Upper lobe of right lung (tissue), 1 donor: ENCODE measurements at regions not wholly inside any gene's neighbourhood (a gene's known extent, or its start where the extent isn't known, plus 50 kb on each side); places are given as distances from the start of the nearest gene placed in this dataset.

Experiments used
- ATAC-seq: fragments of 200-7000 bp; cut with Tn5 transposase; one replicate; pipeline ENCODE4 v1.9.1; 2020; ENCODE audit warnings: mild to moderate bottlenecking, moderate library complexity
- DNase-seq: peaks from one replicate; pipeline ENCODE4 v3.0.0-alpha.2; 2020
- H3K27ac ChIP-seq: fragments of 200-600 bp; one replicate; pipeline ENCODE4 v1.8.0; 2022
- H3K27me3 ChIP-seq: fragments of 200-600 bp; one replicate; pipeline ENCODE4 v1.8.0; 2022; ENCODE audit warnings: mild to moderate bottlenecking
- H3K36me3 ChIP-seq: fragments of 200-600 bp; one replicate; pipeline ENCODE4 v1.8.0; 2022
- H3K4me1 ChIP-seq: fragments of 200-600 bp; one replicate; pipeline ENCODE4 v1.8.0; 2022
- H3K4me3 ChIP-seq: fragments of 200-600 bp; one replicate; pipeline ENCODE4 v1.8.0; 2022; ENCODE audit warnings: mild to moderate bottlenecking
- H3K9me3 ChIP-seq: fragments of 200-600 bp; one replicate; pipeline ENCODE4 v1.8.0; 2022
- CTCF ChIP-seq: fragments of 200-600 bp; IDR thresholded peaks from one replicate; pipeline ENCODE4 v1.8.0; 2022; ENCODE audit warnings: antibody characterized with exemption
- intact Hi-C: fragments of 100-400 bp; cut with DNase I; formaldehyde crosslinking; loops from one replicate; pipeline ENCODE4 v1.11.0; 2022
- donor health status: DM: no; HTN: yes; CAD: no; lungs with severe emphysema.

DNA sequence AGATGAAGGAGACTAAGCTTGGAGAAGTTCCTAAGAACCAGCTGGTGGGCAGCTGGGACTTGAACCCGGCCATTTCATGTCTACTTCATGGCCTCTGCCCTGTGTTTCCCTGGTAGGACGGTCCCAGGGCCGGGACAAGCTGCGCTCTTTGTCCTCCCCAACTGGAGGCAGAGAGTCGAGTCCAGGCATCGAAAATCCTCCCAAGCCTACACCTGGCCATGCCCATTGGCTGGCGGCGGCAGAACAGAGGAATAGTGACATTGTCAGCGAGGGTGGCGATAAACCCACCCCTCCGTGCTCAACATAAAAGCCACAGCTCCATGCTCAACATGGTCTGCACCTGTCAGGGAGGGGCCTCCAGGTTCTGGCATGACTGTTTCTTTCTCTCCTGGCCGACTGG, 77.7 kb downstream of the RBFOX3 start:
- DNase-seq = no peak
- H3K36me3 ChIP-seq = no peaks in the 10 kb centered on the region
- intact Hi-C loops = no loop called here
- no peak for ATAC-seq
- H3K4me1 ChIP-seq = no peaks in the 10 kb centered on the region
- no peak overlapping the region for H3K4me3 ChIP-seq
- no peaks in the 10 kb centered on the region for H3K27me3 ChIP-seq
- TF ChIP-seq CTCF = no peak
- no peak overlapping the region for H3K27ac ChIP-seq
- H3K9me3 ChIP-seq = no peaks in the 10 kb centered on the region

DNA sequence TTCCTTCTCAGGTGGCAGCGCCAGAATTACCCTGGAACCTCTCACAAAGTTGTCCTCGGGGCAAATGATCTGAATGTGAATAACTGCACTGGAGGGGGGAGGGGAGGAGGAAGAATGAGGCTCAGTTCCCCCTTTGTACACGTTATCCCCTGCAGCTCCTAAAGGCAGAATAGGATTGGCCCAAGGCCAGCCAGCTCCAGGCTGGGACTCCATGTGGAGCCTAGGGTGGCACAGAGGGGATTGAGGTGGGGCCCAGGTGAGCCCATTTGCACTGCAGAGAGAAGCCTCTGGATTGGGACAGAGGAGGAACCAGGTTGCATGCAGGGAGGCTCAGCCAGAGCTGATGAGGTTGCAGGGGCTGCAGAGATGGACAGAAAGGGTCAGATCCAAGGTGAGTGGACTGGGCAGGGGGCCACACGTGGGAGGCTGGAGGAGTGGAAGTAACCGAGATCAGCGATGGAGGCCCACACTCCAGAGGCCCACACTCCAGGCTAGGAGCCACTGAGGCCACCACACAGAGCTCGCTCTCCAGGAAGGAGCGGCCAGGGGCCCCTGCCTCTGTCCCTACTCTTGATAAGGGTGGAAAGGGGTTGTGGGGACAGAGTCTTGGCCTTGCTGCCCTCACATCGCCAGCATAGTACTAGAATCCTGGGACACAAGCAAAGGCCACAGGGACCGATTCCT, 78.6 kb downstream of the RBFOX3 start:
- Histone ChIP-seq H3K36me3 (no peaks in the 10 kb centered on the region), H3K4me3 (no peak overlapping the region), H3K9me3 (no peaks in the 10 kb centered on the region), H3K27me3 (no peaks in the 10 kb centered on the region), H3K27ac (no peak overlapping the region), H3K4me1 (no peaks in the 10 kb centered on the region)
- DNase-seq (no peak), ATAC-seq (no peak)
- no peak for TF ChIP-seq CTCF
- intact Hi-C loops = no loop called here

DNA sequence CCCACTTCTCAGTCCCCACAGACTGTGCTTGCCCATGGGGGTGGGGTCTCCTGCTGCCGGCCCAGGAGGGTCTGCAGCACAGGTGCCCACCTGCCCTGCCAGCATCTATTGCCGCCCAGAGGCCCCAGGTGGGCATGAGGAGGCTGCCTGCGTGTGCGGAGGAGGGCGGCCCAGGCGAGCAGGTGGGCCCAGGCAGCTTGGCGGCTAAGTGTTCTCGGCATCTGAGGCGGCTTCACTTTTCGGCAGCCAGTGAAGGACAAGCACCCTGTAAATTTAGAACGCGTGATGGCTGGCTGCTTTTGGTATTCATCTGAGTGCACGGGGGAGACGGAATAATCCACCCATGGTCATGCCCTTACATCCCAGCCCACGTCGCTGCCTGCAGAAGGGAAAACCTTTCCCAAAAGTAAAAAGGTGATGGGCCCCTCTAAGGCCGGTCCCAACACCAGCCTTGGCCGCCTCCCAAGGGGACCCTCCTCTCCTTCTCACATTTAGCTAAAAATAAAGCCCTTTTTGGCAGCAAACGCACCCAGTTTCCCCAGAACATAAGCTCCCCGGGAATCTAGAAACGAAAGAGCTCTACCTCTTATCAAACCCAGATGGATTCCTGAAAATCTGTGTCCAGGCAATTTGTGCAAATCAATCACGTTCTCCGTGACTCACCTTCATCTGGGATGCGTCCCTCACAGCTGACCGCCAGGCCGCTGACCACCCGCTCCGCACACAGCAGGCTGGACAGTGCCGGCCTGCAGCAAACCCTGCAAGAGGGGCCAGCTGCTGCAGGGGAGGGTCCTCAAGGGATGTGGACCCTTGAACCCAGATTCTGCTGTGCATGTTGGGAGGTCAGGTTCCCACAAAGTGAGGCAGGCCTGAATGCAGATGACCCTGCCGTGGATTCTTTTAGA, 79.4 kb downstream of the RBFOX3 start:
- ATAC-seq (no peak), DNase-seq (no peak)
- no peaks in the 10 kb centered on the region for H3K36me3 ChIP-seq
- H3K4me3 ChIP-seq = no peak overlapping the region
- TF ChIP-seq CTCF = no peak
- no peak overlapping the region for H3K27ac ChIP-seq
- peaks cover 2% of the 10 kb centered on the region for H3K27me3 ChIP-seq
- H3K9me3 ChIP-seq = no peaks in the 10 kb centered on the region
- no peaks in the 10 kb centered on the region for H3K4me1 ChIP-seq
- intact Hi-C loops = no loop called here

DNA sequence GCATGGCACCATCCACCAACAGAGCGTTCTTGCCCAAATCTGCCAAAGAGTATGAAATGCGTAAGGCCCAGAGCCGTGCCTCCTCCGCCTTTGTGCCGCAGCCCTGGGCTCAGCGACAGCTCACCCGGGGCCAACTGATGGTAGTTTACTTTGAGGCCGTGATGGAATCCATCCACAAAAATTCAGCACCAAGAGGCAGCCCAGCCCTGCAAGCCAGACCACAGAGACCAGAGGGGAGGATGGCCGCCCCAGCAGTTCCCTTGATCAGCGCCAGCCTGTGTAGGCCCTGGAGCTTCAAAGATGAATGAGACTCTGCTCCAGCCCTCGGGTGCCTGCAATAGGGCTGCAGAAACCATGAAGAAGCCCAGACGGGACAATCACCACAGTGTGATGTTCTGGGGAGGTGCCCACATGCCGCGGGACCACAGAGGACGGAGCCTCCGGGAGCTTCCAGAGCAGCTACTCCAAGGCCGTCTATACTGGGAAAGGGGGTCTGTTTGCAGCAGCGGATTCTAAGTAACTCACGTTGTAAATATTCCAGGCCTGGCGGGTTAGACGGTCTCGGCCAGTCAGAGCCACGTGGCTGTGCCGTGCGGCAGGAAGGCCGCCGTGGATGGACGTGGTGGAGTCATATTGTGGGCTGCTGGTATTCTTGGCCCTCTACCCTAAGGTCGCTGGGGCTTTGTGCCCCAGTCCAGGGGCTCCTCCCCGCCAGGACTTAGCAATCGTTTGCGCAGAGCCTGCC, 80.3 kb downstream of the RBFOX3 start:
- no peak overlapping the region for H3K27ac ChIP-seq

More for the DNA sequence above, 80.3 kb downstream of the RBFOX3 start:
- H3K4me1 ChIP-seq = no peaks in the 10 kb centered on the region
- intact Hi-C loops = no loop called here
- no peak for TF ChIP-seq CTCF
- no peak overlapping the region for H3K4me3 ChIP-seq
- peaks cover 5% of the 10 kb centered on the region for H3K27me3 ChIP-seq
- DNase-seq (no peak), ATAC-seq (no peak)
- H3K36me3 ChIP-seq = no peaks in the 10 kb centered on the region
- H3K9me3 ChIP-seq = no peaks in the 10 kb centered on the region
